Neural cell (in vitro differentiated cells): ENCODE measurements at regions not wholly inside any gene's neighbourhood (a gene's known extent, or its start where the extent isn't known, plus 50 kb on each side); places are given as distances from the start of the nearest gene placed in this dataset.

Experiments
- H2AFZ ChIP-seq: fragments of 200-600, 300-800 bp; sonication (generic), shearing (Covaris generic); 2 replicates; pipeline ENCODE4 v1.6.0; 2014; ENCODE audit warnings: low read depth, mild to moderate bottlenecking, antibody characterized with exemption, low read length, moderate library complexity
- H3F3A ChIP-seq: fragments of 200-600 bp; shearing (Covaris generic); 2 replicates; pipeline ENCODE4 v1.6.1; 2016; ENCODE audit warnings: mild to moderate bottlenecking, moderate library complexity, mixed read lengths, antibody characterized with exemption, low read length; ENCODE audit not compliant: insufficient read depth, poor library complexity, severe bottlenecking
- H3K27ac ChIP-seq: fragments of 200-600, 300-800 bp; sonication (generic), shearing (Covaris generic); 2 replicates; pipeline ENCODE4 v1.5.1; 2014; ENCODE audit warnings: mild to moderate bottlenecking, low read length, moderate library complexity
- H3K27me3 ChIP-seq: fragments of 300-800, 200-600 bp; sonication (generic), shearing (Covaris generic); 2 replicates; pipeline ENCODE4 v1.6.0; 2014; ENCODE audit warnings: mild to moderate bottlenecking, low read depth, low read length, moderate library complexity; ENCODE audit not compliant: insufficient read depth
- H3K36me3 ChIP-seq: fragments of 300-800, 200-600 bp; sonication (generic), shearing (Covaris generic); 2 replicates; pipeline ENCODE4 v1.5.1; 2014; ENCODE audit warnings: mild to moderate bottlenecking, antibody characterized with exemption, low read length, moderate library complexity; ENCODE audit not compliant: insufficient read depth
- H3K4me2 ChIP-seq: fragments of 300-800, 200-600 bp; sonication (generic), shearing (Covaris generic); 2 replicates; pipeline ENCODE4 v1.6.0; 2014; ENCODE audit warnings: mild to moderate bottlenecking, low read length
- H3K4me3 ChIP-seq: fragments of 300-800, 200-600 bp; sonication (generic), shearing (Covaris generic); 2 replicates; pipeline ENCODE4 v1.5.1; 2014; ENCODE audit warnings: mild to moderate bottlenecking, low read length, moderate library complexity
- H3K79me2 ChIP-seq: fragments of 200-600 bp; shearing (Covaris generic); replicated peaks from 2 replicates; pipeline ENCODE4 v1.6.0; 2014; ENCODE audit warnings: mild to moderate bottlenecking, low read length, moderate library complexity; ENCODE audit not compliant: insufficient read depth
- H3K9ac ChIP-seq: fragments of 300-800, 200-600 bp; sonication (generic), shearing (Covaris generic); 2 replicates; pipeline ENCODE4 v1.6.1; 2016; ENCODE audit warnings: mild to moderate bottlenecking, low read length, mixed read lengths
- H3K9me2 ChIP-seq: fragments of 200-600 bp; shearing (Covaris generic); 2 replicates; pipeline ENCODE4 v1.6.1; 2016; ENCODE audit warnings: mild to moderate bottlenecking, low read length, mixed read lengths; ENCODE audit not compliant: insufficient read depth
- H3K9me3 ChIP-seq: fragments of 200-600, 300-800 bp; sonication (generic), shearing (Covaris generic); 2 replicates; pipeline ENCODE4 v1.6.1; 2016; ENCODE audit warnings: mild to moderate bottlenecking, mixed run types, low read length, moderate library complexity, mixed read lengths
- H4K20me1 ChIP-seq: fragments of 200-600 bp; shearing (Covaris generic); 2 replicates; pipeline ENCODE4 v1.6.1; 2016; ENCODE audit warnings: mild to moderate bottlenecking, mixed run types; ENCODE audit not compliant: insufficient read depth
- CTCF ChIP-seq: fragments of 450-650 bp; IDR thresholded peaks from 2 replicates; pipeline ENCODE4 v1.5.1; 2014; ENCODE audit warnings: antibody characterized with exemption, mild to moderate bottlenecking, moderate library complexity; ENCODE audit not compliant: poor library complexity, severe bottlenecking
- EP300 ChIP-seq: fragments of 450-650 bp; conservative IDR thresholded peaks from 2 replicates; pipeline ENCODE4 v1.6.1; 2014; ENCODE audit warnings: antibody characterized with exemption, mild to moderate bottlenecking, moderate library complexity; ENCODE audit not compliant: poor library complexity, severe bottlenecking
- EZH2 ChIP-seq: fragments of 200-600, 300-800 bp; shearing (Covaris generic), sonication (generic); IDR thresholded peaks from 2 replicates; pipeline ENCODE4 v1.6.1; 2014; ENCODE audit warnings: antibody characterized with exemption, low read length, borderline replicate concordance, mild to moderate bottlenecking; ENCODE audit not compliant: insufficient read depth, poor library complexity, severe bottlenecking
- MXI1 ChIP-seq: fragments of 450-650 bp; conservative IDR thresholded peaks from 2 replicates; pipeline ENCODE4 v1.6.1; 2014; ENCODE audit warnings: antibody characterized with exemption, mild to moderate bottlenecking; ENCODE audit not compliant: poor library complexity, severe bottlenecking
- POLR2AphosphoS5 ChIP-seq: IDR thresholded peaks from 2 replicates; pipeline ENCODE4 v1.6.1; 2012
- RAD21 ChIP-seq: fragments of 450-650 bp; conservative IDR thresholded peaks from 2 replicates; pipeline ENCODE4 v1.6.1; 2014; ENCODE audit warnings: antibody characterized with exemption, mild to moderate bottlenecking, moderate library complexity
- SMC3 ChIP-seq: fragments of 450-650 bp; conservative IDR thresholded peaks from 2 replicates; pipeline ENCODE4 v1.6.1; 2014; ENCODE audit warnings: antibody characterized with exemption, mild to moderate bottlenecking, moderate library complexity; ENCODE audit not compliant: poor library complexity
- TAF1 ChIP-seq: IDR thresholded peaks from 2 replicates; pipeline ENCODE4 v1.6.1; 2012; ENCODE audit warnings: low read depth
- TF ChIP-seq, protein P1 (sequence below): IDR thresholded peaks from 2 replicates; pipeline ENCODE4 v1.6.1; 2012; ENCODE audit warnings: borderline replicate concordance

- Histone ChIP-seq H3K4me2 (no peak overlapping the region), H3F3A (no peaks in the 10 kb centered on the region), H3K9ac (no peak overlapping the region), H3K36me3 (no peaks in the 10 kb centered on the region), H3K27me3 (no peaks in the 10 kb centered on the region), H3K79me2 (no peaks in the 10 kb centered on the region), H3K27ac (no peak overlapping the region), H4K20me1 (no peaks in the 10 kb centered on the region), H3K4me3 (no peak overlapping the region), H3K9me2 (no peaks in the 10 kb centered on the region), H3K9me3 (no peaks in the 10 kb centered on the region), H2AFZ (no peak overlapping the region)
- TF ChIP-seq CTCF (no peak), SMC3 (no peak), POLR2AphosphoS5 (no peak), EZH2 (no peak), RAD21 (no peak), MXI1 (no peak), EP300 (no peak), TAF1 (no peak)
- TF ChIP-seq, protein P1, sequence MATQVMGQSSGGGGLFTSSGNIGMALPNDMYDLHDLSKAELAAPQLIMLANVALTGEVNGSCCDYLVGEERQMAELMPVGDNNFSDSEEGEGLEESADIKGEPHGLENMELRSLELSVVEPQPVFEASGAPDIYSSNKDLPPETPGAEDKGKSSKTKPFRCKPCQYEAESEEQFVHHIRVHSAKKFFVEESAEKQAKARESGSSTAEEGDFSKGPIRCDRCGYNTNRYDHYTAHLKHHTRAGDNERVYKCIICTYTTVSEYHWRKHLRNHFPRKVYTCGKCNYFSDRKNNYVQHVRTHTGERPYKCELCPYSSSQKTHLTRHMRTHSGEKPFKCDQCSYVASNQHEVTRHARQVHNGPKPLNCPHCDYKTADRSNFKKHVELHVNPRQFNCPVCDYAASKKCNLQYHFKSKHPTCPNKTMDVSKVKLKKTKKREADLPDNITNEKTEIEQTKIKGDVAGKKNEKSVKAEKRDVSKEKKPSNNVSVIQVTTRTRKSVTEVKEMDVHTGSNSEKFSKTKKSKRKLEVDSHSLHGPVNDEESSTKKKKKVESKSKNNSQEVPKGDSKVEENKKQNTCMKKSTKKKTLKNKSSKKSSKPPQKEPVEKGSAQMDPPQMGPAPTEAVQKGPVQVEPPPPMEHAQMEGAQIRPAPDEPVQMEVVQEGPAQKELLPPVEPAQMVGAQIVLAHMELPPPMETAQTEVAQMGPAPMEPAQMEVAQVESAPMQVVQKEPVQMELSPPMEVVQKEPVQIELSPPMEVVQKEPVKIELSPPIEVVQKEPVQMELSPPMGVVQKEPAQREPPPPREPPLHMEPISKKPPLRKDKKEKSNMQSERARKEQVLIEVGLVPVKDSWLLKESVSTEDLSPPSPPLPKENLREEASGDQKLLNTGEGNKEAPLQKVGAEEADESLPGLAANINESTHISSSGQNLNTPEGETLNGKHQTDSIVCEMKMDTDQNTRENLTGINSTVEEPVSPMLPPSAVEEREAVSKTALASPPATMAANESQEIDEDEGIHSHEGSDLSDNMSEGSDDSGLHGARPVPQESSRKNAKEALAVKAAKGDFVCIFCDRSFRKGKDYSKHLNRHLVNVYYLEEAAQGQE: no peak
Measured at GRCh38 chr9:107614765-107615164, 125.2 kb upstream of the KLF4 start.

DNA sequence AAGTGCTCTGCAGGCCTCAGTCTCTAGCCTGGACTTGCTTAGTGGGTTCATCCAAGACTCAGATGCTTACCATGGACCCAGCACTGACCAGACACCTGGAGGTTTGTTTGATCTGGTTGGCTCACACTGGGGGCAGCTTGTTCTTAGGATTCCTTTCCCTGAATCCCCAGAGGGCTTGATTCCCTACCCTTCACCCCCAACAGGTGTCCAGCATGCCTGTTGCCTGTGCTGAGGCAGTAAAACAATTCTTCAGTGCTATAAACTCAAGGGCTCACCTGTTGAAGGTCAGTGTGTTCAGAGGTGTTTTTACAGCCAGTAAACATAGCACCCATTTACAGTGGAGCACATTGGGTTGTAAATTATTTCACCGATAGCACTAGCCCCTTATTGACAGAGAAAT lies 123.8 kb upstream of the KLF4 start:
- no peak for TF ChIP-seq TAF1
- TF ChIP-seq EZH2: no peak
- TF ChIP-seq EP300: no peak
- TF ChIP-seq MXI1: no peak
- TF ChIP-seq POLR2AphosphoS5: no peak
- TF ChIP-seq CTCF: no peak
- TF ChIP-seq SMC3: no peak
- TF ChIP-seq RAD21: no peak
- TF ChIP-seq, protein P1: no peak
- Histone ChIP-seq H3K4me3 (no peak overlapping the region), H3K9me2 (no peaks in the 10 kb centered on the region), H3K9me3 (no peaks in the 10 kb centered on the region), H4K20me1 (no peaks in the 10 kb centered on the region), H3K36me3 (no peaks in the 10 kb centered on the region), H3K27me3 (no peaks in the 10 kb centered on the region), H3F3A (no peaks in the 10 kb centered on the region), H3K4me2 (no peak overlapping the region), H3K9ac (no peak overlapping the region), H3K79me2 (no peaks in the 10 kb centered on the region), H2AFZ (no peak overlapping the region), H3K27ac (no peak overlapping the region)
